Mesenchymal stem cell (in vitro differentiated cells and primary cell): ENCODE measurements at regions not wholly inside any gene's neighbourhood (a gene's known extent, or its start where the extent isn't known, plus 50 kb on each side); places are given as distances from the start of the nearest gene placed in this dataset.
"Not testable (repeated sequence)": the region's sequence is repeated elsewhere in the genome, so short reads cannot be mapped to it uniquely, and the experiment has no call there.

Source experiments
- DNase-seq: peaks from one replicate; pipeline ENCODE4 v3.0.0-alpha.2; 2013
- H2AFZ ChIP-seq: one replicate; pipeline ENCODE4 v1.6.1; 2013; ENCODE audit warnings: low read depth, mild to moderate bottlenecking, control low read depth, inconsistent platforms, low read length, moderate library complexity
- H2AK5ac ChIP-seq: 2 replicates; pipeline ENCODE4 v1.6.1; 2013; ENCODE audit warnings: low read length, moderate library complexity, mild to moderate bottlenecking, inconsistent platforms; ENCODE audit not compliant: severe bottlenecking
- H2BK120ac ChIP-seq: one replicate; pipeline ENCODE4 v1.6.1; 2013; ENCODE audit warnings: low read depth, mild to moderate bottlenecking, inconsistent platforms, low read length, moderate library complexity
- H2BK12ac ChIP-seq, 2 experiments: one replicate each; pipeline ENCODE4 v1.6.1; 2013; ENCODE audit warnings: inconsistent platforms in 2 of 2, low read length in 2 of 2, mild to moderate bottlenecking in 2 of 2, moderate library complexity in 2 of 2, control low read depth in 1 of 2
- H2BK15ac ChIP-seq: one replicate; pipeline ENCODE4 v1.6.1; 2013; ENCODE audit warnings: mild to moderate bottlenecking, low read depth, inconsistent platforms; ENCODE audit not compliant: poor library complexity, severe bottlenecking
- H2BK5ac ChIP-seq: 2 replicates; pipeline ENCODE4 v1.6.1; 2013; ENCODE audit warnings: low read depth, mild to moderate bottlenecking, low read length, control low read depth, inconsistent platforms; ENCODE audit not compliant: poor library complexity, severe bottlenecking
- H3K14ac ChIP-seq, 2 experiments: one replicate each; pipeline ENCODE4 v1.6.1; 2013; ENCODE audit warnings: inconsistent platforms in 2 of 2, low read length in 2 of 2, control low read depth in 1 of 2, mild to moderate bottlenecking in 1 of 2, moderate library complexity in 1 of 2
- H3K18ac ChIP-seq, 2 experiments: one replicate each; pipeline ENCODE4 v1.6.1; 2013; ENCODE audit warnings: inconsistent platforms in 2 of 2, low read length in 2 of 2, control low read depth in 1 of 2, low read depth in 1 of 2, mild to moderate bottlenecking in 1 of 2
- H3K23ac ChIP-seq, 2 experiments: one replicate each; pipeline ENCODE4 v1.6.1; 2013; ENCODE audit warnings: inconsistent platforms in 2 of 2, low read length in 2 of 2, mild to moderate bottlenecking in 2 of 2, moderate library complexity in 2 of 2, control low read depth in 1 of 2
- H3K27ac ChIP-seq: 2 replicates; pipeline ENCODE4 v1.5.1; 2013; ENCODE audit warnings: mild to moderate bottlenecking, moderate library complexity, low read length, control low read depth, inconsistent platforms; ENCODE audit not compliant: poor library complexity, severe bottlenecking
- H3K27me3 ChIP-seq, 2 experiments: 2 replicates each; pipeline versions ENCODE4 v1.6.1 to v1.7.0; 2013; ENCODE audit warnings: low read length in 2 of 2, mild to moderate bottlenecking in 2 of 2, moderate library complexity in 2 of 2, control low read depth in 1 of 2, inconsistent platforms in 1 of 2; ENCODE audit not compliant: control insufficient read depth in 1 of 2, insufficient read depth in 1 of 2
- H3K36me3 ChIP-seq, 2 experiments: 2 replicates each; pipeline versions ENCODE4 v1.6.1 to v1.7.0; 2013; ENCODE audit warnings: low read length in 2 of 2, control low read depth in 1 of 2, inconsistent platforms in 1 of 2, low read depth in 1 of 2, mild to moderate bottlenecking in 1 of 2; ENCODE audit not compliant: insufficient read depth in 2 of 2, control insufficient read depth in 1 of 2
- H3K4ac ChIP-seq, 2 experiments: one replicate each; pipeline ENCODE4 v1.6.1; 2013; ENCODE audit warnings: inconsistent platforms in 2 of 2, low read length in 2 of 2, mild to moderate bottlenecking in 2 of 2, moderate library complexity in 2 of 2, control low read depth in 1 of 2, low read depth in 1 of 2
- H3K4me1 ChIP-seq: 2 replicates; pipeline ENCODE4 v1.6.1; 2013; ENCODE audit warnings: low read depth, low read length, control low read depth; ENCODE audit not compliant: control insufficient read depth, insufficient read depth
- H3K4me2 ChIP-seq: 2 replicates; pipeline ENCODE4 v1.6.1; 2013; ENCODE audit warnings: low read length, mild to moderate bottlenecking, inconsistent platforms; ENCODE audit not compliant: poor library complexity, severe bottlenecking
- H3K4me3 ChIP-seq, 2 experiments: 2 replicates each; pipeline versions ENCODE4 v1.5.1 to v1.7.0; 2013; ENCODE audit warnings: low read length in 2 of 2, mild to moderate bottlenecking in 2 of 2, control low read depth in 1 of 2, low read depth in 1 of 2; ENCODE audit not compliant: insufficient read depth in 1 of 2
- H3K79me1 ChIP-seq: replicated peaks from 2 replicates; pipeline ENCODE4 v1.6.1; 2013; ENCODE audit warnings: mild to moderate bottlenecking, control low read depth, low read length, inconsistent platforms; ENCODE audit not compliant: poor library complexity, severe bottlenecking
- H3K9ac ChIP-seq: 2 replicates; pipeline ENCODE4 v1.7.0; 2013; ENCODE audit warnings: mild to moderate bottlenecking, low read length, moderate library complexity
- H3K9me3 ChIP-seq: 2 replicates; pipeline ENCODE4 v1.7.0; 2013; ENCODE audit warnings: mild to moderate bottlenecking, low read length; ENCODE audit not compliant: control insufficient read depth
- H4K8ac ChIP-seq: one replicate; pipeline ENCODE4 v1.6.1; 2013; ENCODE audit warnings: inconsistent platforms, mild to moderate bottlenecking, low read length, moderate library complexity
- H4K91ac ChIP-seq: one replicate; pipeline ENCODE4 v1.6.1; 2013; ENCODE audit warnings: mild to moderate bottlenecking, low read length, inconsistent platforms
- WGBS: methylation state at CpG from one replicate; pipeline ENCODE4 v1.1.7; 2013; ENCODE audit warnings: mixed read lengths; 5-methylcytosine and 5-hydroxymethylcytosine counted together

- no peak overlapping the region for H2BK5ac ChIP-seq
- no peaks in the 10 kb centered on the region for H3K27me3 ChIP-seq
- no peak for DNase-seq
- H2BK12ac ChIP-seq, result peak overlapping the region in 1 of 2 experiments; percentile 54
- H3K36me3 ChIP-seq, result no peaks in the 10 kb centered on the region
- no peak overlapping the region for H2AFZ ChIP-seq
- H2AK5ac ChIP-seq, result no peak overlapping the region
- no peaks in the 10 kb centered on the region for H3K79me1 ChIP-seq
- H3K18ac ChIP-seq, result peak overlapping the region in 1 of 2 experiments; percentile 21
- peaks cover 2% of the 10 kb centered on the region for H3K4me1 ChIP-seq
- H4K91ac ChIP-seq, result no peak overlapping the region
- H2BK120ac ChIP-seq, result no peak overlapping the region
- peak overlapping the region in 1 of 2 experiments; percentile 55 for H3K14ac ChIP-seq
- H3K4me2 ChIP-seq, result no peak overlapping the region
- no peak overlapping the region for H4K8ac ChIP-seq
- H2BK15ac ChIP-seq, result no peak overlapping the region
- no peak overlapping the region for H3K27ac ChIP-seq
- H3K4me3 ChIP-seq, result peak overlapping the region; percentile 11 to 38
- H3K9me3 ChIP-seq, result no peaks in the 10 kb centered on the region
- 93% methylated on average over 29 of the region's 29 CpGs for WGBS
- H3K9ac ChIP-seq, result no peak overlapping the region
- H3K23ac ChIP-seq, result no peak overlapping the region
- no peak overlapping the region for H3K4ac ChIP-seq
Observed at GRCh38 chr10:3636356-3637181, 148.4 kb downstream of the KLF6 start.

GRCh38 chr10:3635697-3636096 lies 149.3 kb downstream of the KLF6 start:
- no peak overlapping the region for H2AFZ ChIP-seq
- no peak overlapping the region for H2BK5ac ChIP-seq
- no peak overlapping the region for H2AK5ac ChIP-seq
- no peak overlapping the region for H3K4ac ChIP-seq
- no peak overlapping the region for H2BK15ac ChIP-seq
- WGBS, result 90% methylated on average over 5 of the region's 6 CpGs
- H3K4me2 ChIP-seq, result no peak overlapping the region
- no peaks in the 10 kb centered on the region for H3K27me3 ChIP-seq
- no peak overlapping the region for H3K4me3 ChIP-seq
- no peak overlapping the region for H3K14ac ChIP-seq
- no peak overlapping the region for H4K8ac ChIP-seq
- no peak overlapping the region for H4K91ac ChIP-seq
- DNase-seq, result no peak
- H3K79me1 ChIP-seq, result no peaks in the 10 kb centered on the region
- H3K9ac ChIP-seq, result no peak overlapping the region
- no peaks in the 10 kb centered on the region for H3K9me3 ChIP-seq
- no peaks in the 10 kb centered on the region for H3K36me3 ChIP-seq
- H3K23ac ChIP-seq, result no peak overlapping the region
- no peak overlapping the region for H3K27ac ChIP-seq
- no peak overlapping the region for H3K18ac ChIP-seq
- no peak overlapping the region for H2BK12ac ChIP-seq
- H3K4me1 ChIP-seq, result peaks cover 2% of the 10 kb centered on the region
- H2BK120ac ChIP-seq, result no peak overlapping the region

- WGBS, result 100% methylated on average over 4 of the region's 5 CpGs
- no peaks in the 10 kb centered on the region for H3K27me3 ChIP-seq
- H2BK12ac ChIP-seq, result no peak overlapping the region
- H2BK15ac ChIP-seq, result no peak overlapping the region
- H3K27ac ChIP-seq, result no peak overlapping the region
- no peaks in the 10 kb centered on the region for H3K36me3 ChIP-seq
- H3K4me2 ChIP-seq, result no peak overlapping the region
- DNase-seq, result no peak
- no peak overlapping the region for H4K8ac ChIP-seq
- no peaks in the 10 kb centered on the region for H3K9me3 ChIP-seq
- H3K18ac ChIP-seq, result no peak overlapping the region
- H3K23ac ChIP-seq, result no peak overlapping the region
- H4K91ac ChIP-seq, result no peak overlapping the region
- H2BK5ac ChIP-seq, result no peak overlapping the region
- no peak overlapping the region for H3K14ac ChIP-seq
- no peak overlapping the region for H2AK5ac ChIP-seq
- no peak overlapping the region for H2BK120ac ChIP-seq
- no peak overlapping the region for H2AFZ ChIP-seq
- H3K4ac ChIP-seq, result no peak overlapping the region
- H3K4me1 ChIP-seq, result peaks cover 2% of the 10 kb centered on the region
- H3K9ac ChIP-seq, result no peak overlapping the region
- H3K4me3 ChIP-seq, result no peak overlapping the region
- H3K79me1 ChIP-seq, result no peaks in the 10 kb centered on the region
Observed at GRCh38 chr10:3635211-3635671, 149.8 kb downstream of the KLF6 start.

- H3K9me3 ChIP-seq, H3K27me3 ChIP-seq, H3K23ac ChIP-seq, H3K36me3 ChIP-seq, H3K27ac ChIP-seq, H4K91ac ChIP-seq, H2BK5ac ChIP-seq, H3K4ac ChIP-seq, H3K18ac ChIP-seq, H3K14ac ChIP-seq, H2BK120ac ChIP-seq, H3K9ac ChIP-seq, H2AK5ac ChIP-seq, DNase-seq, H4K8ac ChIP-seq, H2BK12ac ChIP-seq, H3K4me1 ChIP-seq, H3K4me2 ChIP-seq, H2AFZ ChIP-seq, H2BK15ac ChIP-seq, H3K4me3 ChIP-seq, H3K79me1 ChIP-seq: not testable (repeated sequence)
- WGBS, result 100% methylated on average over 1 of the region's 1 CpG
Observed at GRCh38 chr10:3634646-3635045, 150.4 kb downstream of the KLF6 start.
